Natural killer cell (primary cell): ENCODE measurements at regions not wholly inside any gene's neighbourhood (a gene's known extent, or its start where the extent isn't known, plus 50 kb on each side); places are given as distances from the start of the nearest gene placed in this dataset.

Experiments used
- ATAC-seq, 3 donors: fragments of 150-1000 bp in 2 of 3; fragments of 200-7000 bp in 1 of 3; cut with Tn5 transposase; 1 replicate in 1 of 3; 2 replicates in 2 of 3; pipeline ENCODE4 v1.10.0; 2021; ENCODE audit warnings: mild to moderate bottlenecking in 2 of 3, moderate library complexity in 2 of 3
- DNase-seq, 2 donors: peaks; one replicate each; pipeline versions ENCODE4 v3.0.0 to v3.0.0-alpha.2; 2013 to 2021; ENCODE audit warnings: mixed read lengths in 1 of 2
- H3K27ac ChIP-seq: one replicate; pipeline ENCODE4 v1.5.1; 2013; ENCODE audit warnings: mild to moderate bottlenecking, low read length
- H3K27me3 ChIP-seq: one replicate; pipeline ENCODE4 v1.6.1; 2013; ENCODE audit warnings: low read length; ENCODE audit not compliant: control insufficient read depth, insufficient read depth
- H3K36me3 ChIP-seq: one replicate; pipeline ENCODE4 v1.6.1; 2013; ENCODE audit warnings: low read length; ENCODE audit not compliant: control insufficient read depth, insufficient read depth
- H3K4me1 ChIP-seq: one replicate; pipeline ENCODE4 v1.6.1; 2013; ENCODE audit warnings: low read length; ENCODE audit not compliant: control insufficient read depth, insufficient read depth
- H3K4me3 ChIP-seq: one replicate; pipeline ENCODE4 v1.5.1; 2013; ENCODE audit warnings: low read length
- H3K9me3 ChIP-seq: one replicate; pipeline ENCODE4 v1.6.1; 2013; ENCODE audit warnings: low read length; ENCODE audit not compliant: control insufficient read depth, insufficient read depth
- H3K27ac Mint-ChIP-seq, 2 donors: one replicate each; pipeline ENCODE4 v1.8.0; 2022; ENCODE audit warnings: mild to moderate bottlenecking in 2 of 2, mixed read lengths in 2 of 2, moderate library complexity in 1 of 2
- H3K27me3 Mint-ChIP-seq, 2 donors: one replicate each; pipeline ENCODE4 v1.8.0; 2022; ENCODE audit warnings: low read depth in 2 of 2, mixed read lengths in 2 of 2
- H3K36me3 Mint-ChIP-seq: one replicate; pipeline ENCODE4 v1.8.0; 2022; ENCODE audit warnings: mixed read lengths
- H3K4me1 Mint-ChIP-seq, 2 donors: one replicate each; pipeline ENCODE4 v1.8.0; 2022; ENCODE audit warnings: mixed read lengths in 2 of 2
- H3K4me3 Mint-ChIP-seq: one replicate; pipeline ENCODE4 v1.8.0; 2022; ENCODE audit warnings: mild to moderate bottlenecking, moderate library complexity, mixed read lengths
- H3K9me3 Mint-ChIP-seq, 2 donors: one replicate each; pipeline ENCODE4 v1.8.0; 2022; ENCODE audit warnings: mixed read lengths in 2 of 2
- WGBS: methylation state at CpG from one replicate; pipeline ENCODE4 v1.1.7; 2013; ENCODE audit warnings: missing lambda C conversion rate; ENCODE audit not compliant: insufficient coverage; 5-methylcytosine and 5-hydroxymethylcytosine counted together
- intact Hi-C: fragments of 100-400 bp; cut with micrococcal nuclease; formaldehyde crosslinking; loops from one replicate; pipeline ENCODE4 v1.14.2; 2022
- TF ChIP-seq, protein P1 (sequence below): fragments of 200-600 bp; IDR thresholded peaks from one replicate; pipeline ENCODE4 v1.8.0; 2022; ENCODE audit warnings: antibody characterized with exemption

DNA sequence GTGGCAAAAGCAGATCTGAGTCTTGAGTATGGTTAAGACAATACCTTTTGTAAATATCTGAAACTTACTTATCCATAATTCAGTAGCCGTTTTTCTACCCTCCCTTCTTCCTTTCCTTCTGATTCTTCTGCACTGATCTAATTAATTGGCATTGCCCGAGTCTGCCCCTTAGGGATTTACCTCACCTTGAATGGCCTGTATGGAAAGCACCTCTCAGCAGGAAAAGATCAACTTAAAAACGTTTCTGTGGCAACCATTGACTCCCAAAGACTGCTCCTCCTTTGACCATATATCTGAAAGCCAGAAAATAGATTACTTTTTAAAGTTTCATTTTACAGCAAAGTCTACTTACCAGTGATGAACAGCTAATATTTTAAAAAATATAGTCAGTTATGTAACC lies 496.5 kb upstream of the LCORL start:
- Histone ChIP-seq H3K9me3 (no peaks in the 10 kb centered on the region), H3K27me3 (no peaks in the 10 kb centered on the region), H3K4me3 (no peak overlapping the region), H3K36me3 (no peaks in the 10 kb centered on the region), H3K27ac (no peak overlapping the region), H3K4me1 (no peaks in the 10 kb centered on the region)
- Mint-ChIP-seq H3K27ac (no peak overlapping the region), H3K4me3 (no peak overlapping the region), H3K4me1 (no peaks in the 10 kb centered on the region), H3K27me3 (no peaks in the 10 kb centered on the region), H3K9me3 (peaks cover 6 to 18% of the 10 kb centered on the region in 2 donors), H3K36me3 (no peaks in the 10 kb centered on the region)
- DNase-seq (no peak), ATAC-seq (no peak)
- WGBS = 10% methylated on average over 3 of the region's 3 CpGs
- intact Hi-C loops = no loop called here
- TF ChIP-seq, protein P1, sequence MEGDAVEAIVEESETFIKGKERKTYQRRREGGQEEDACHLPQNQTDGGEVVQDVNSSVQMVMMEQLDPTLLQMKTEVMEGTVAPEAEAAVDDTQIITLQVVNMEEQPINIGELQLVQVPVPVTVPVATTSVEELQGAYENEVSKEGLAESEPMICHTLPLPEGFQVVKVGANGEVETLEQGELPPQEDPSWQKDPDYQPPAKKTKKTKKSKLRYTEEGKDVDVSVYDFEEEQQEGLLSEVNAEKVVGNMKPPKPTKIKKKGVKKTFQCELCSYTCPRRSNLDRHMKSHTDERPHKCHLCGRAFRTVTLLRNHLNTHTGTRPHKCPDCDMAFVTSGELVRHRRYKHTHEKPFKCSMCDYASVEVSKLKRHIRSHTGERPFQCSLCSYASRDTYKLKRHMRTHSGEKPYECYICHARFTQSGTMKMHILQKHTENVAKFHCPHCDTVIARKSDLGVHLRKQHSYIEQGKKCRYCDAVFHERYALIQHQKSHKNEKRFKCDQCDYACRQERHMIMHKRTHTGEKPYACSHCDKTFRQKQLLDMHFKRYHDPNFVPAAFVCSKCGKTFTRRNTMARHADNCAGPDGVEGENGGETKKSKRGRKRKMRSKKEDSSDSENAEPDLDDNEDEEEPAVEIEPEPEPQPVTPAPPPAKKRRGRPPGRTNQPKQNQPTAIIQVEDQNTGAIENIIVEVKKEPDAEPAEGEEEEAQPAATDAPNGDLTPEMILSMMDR = no peak

DNA sequence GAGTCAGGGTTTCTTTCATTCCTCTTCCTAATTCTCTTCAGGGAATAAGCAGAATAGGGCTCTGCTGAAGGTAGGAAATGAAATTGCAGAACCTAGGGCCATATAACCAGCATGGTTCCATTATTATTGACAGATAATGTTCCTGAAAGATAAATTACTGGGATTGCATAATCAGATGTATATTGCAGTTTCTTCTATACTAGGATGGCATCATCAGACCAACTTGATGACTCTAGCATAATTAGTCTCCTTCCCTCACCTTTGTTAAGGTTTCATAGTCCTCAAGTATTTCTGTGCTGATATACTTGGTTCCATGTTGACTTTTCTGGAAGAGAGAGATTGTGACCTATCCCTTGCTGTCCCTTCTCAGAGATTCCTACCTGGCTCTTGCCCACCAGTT lies 492.3 kb upstream of the LCORL start:
- DNase-seq = no peak
- H3K36me3 ChIP-seq = no peaks in the 10 kb centered on the region
- intact Hi-C loops = no loop called here
- no peaks in the 10 kb centered on the region for H3K36me3 Mint-ChIP-seq
- H3K27ac ChIP-seq = no peak overlapping the region
- H3K27ac Mint-ChIP-seq = no peak overlapping the region
- no peaks in the 10 kb centered on the region for H3K27me3 Mint-ChIP-seq
- peaks cover 9 to 21% of the 10 kb centered on the region in 2 donors for H3K9me3 Mint-ChIP-seq
- no peaks in the 10 kb centered on the region for H3K9me3 ChIP-seq
- H3K27me3 ChIP-seq = no peaks in the 10 kb centered on the region
- no peaks in the 10 kb centered on the region for H3K4me1 ChIP-seq
- no peaks in the 10 kb centered on the region for H3K4me1 Mint-ChIP-seq
- H3K4me3 Mint-ChIP-seq = no peak overlapping the region
- no peak for ATAC-seq
- TF ChIP-seq, protein P1 = no peak
- no peak overlapping the region for H3K4me3 ChIP-seq

DNA sequence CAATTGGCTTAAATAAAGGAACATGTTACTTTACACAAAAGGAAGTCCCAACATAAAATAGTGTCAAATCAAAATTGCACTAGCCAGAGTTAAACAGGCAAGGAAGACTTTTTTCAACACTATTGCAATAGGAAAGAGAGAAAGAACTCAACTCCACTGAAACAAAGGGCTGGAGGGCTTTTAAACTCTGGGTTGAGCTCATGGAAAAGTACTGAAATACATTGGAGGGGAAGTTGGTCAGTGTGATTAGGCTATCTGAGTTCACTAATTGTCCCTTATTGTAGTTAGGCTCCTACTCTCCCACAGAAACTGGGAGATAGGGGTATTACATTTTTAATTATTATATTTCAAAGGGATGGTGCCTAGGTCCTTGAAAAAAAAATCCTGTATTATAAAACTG lies 491.2 kb upstream of the LCORL start:
- no peak for ATAC-seq
- H3K4me1 ChIP-seq = no peaks in the 10 kb centered on the region
- no peak overlapping the region for H3K27ac ChIP-seq
- H3K27me3 ChIP-seq = no peaks in the 10 kb centered on the region
- no peak overlapping the region for H3K27ac Mint-ChIP-seq
- no peak overlapping the region for H3K4me3 Mint-ChIP-seq
- TF ChIP-seq, protein P1 = no peak
- H3K9me3 ChIP-seq = no peaks in the 10 kb centered on the region
- no peaks in the 10 kb centered on the region for H3K36me3 ChIP-seq
- no peaks in the 10 kb centered on the region for H3K4me1 Mint-ChIP-seq
- H3K36me3 Mint-ChIP-seq = no peaks in the 10 kb centered on the region
- DNase-seq = no peak
- H3K27me3 Mint-ChIP-seq = no peaks in the 10 kb centered on the region
- intact Hi-C loops = no loop called here
- no peak overlapping the region for H3K4me3 ChIP-seq
- H3K9me3 Mint-ChIP-seq = peaks cover 8 to 18% of the 10 kb centered on the region in 2 donors

DNA sequence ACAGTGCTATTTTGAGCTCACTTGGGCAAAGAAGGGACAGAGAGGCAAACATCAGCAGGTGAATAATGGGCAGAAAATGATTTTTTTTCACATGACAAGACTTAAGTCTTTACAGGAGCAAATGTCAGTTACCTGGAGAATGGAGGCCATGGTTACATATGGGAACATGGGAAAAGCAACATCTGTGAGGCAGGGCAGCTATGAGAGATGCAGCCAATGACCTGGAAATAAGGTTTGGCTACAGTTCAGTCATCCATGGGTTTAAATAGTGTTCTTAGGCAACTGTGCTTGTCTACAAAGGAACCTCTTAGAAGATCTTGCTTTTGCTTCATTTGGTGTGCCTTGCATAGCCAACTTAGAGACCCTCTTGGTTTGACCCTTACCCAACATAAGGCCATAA lies 490.2 kb upstream of the LCORL start:
- H3K4me3 ChIP-seq = no peak overlapping the region
- H3K4me1 ChIP-seq = no peaks in the 10 kb centered on the region
- TF ChIP-seq, protein P1 = no peak
- Mint-ChIP-seq H3K27ac (no peak overlapping the region), H3K4me1 (no peaks in the 10 kb centered on the region), H3K36me3 (no peaks in the 10 kb centered on the region), H3K27me3 (no peaks in the 10 kb centered on the region), H3K9me3 (peaks cover 8 to 15% of the 10 kb centered on the region in 2 donors), H3K4me3 (no peak overlapping the region)
- no peaks in the 10 kb centered on the region for H3K27me3 ChIP-seq
- DNase-seq (no peak), ATAC-seq (no peak)
- intact Hi-C loops = no loop called here
- H3K9me3 ChIP-seq = no peaks in the 10 kb centered on the region
- no peaks in the 10 kb centered on the region for H3K36me3 ChIP-seq
- H3K27ac ChIP-seq = no peak overlapping the region
